GM12874 (cell line): ENCODE measurements at regions not wholly inside any gene's neighbourhood (a gene's known extent, or its start where the extent isn't known, plus 50 kb on each side); places are given as distances from the start of the nearest gene placed in this dataset.

Experiments used
- CTCF ChIP-seq: IDR thresholded peaks from 2 replicates; pipeline ENCODE4 v1.5.1; 2011; ENCODE audit warnings: low read depth, mild to moderate bottlenecking, control low read depth, low read length, moderate library complexity; ENCODE audit not compliant: insufficient read depth

GRCh38 chr18:60060026-60060425 is 160.2 kb downstream of the PMAIP1 start:
- no peak for TF ChIP-seq CTCF

GRCh38 chr18:60059216-60059615 is 159.4 kb downstream of the PMAIP1 start:
- TF ChIP-seq CTCF = no peak

- no peak for TF ChIP-seq CTCF
Measured at GRCh38 chr18:60053747-60054304, 154.0 kb downstream of the PMAIP1 start.

- no peak for TF ChIP-seq CTCF
Measured at GRCh38 chr18:60050821-60051220, 151.0 kb downstream of the PMAIP1 start.

GRCh38 chr18:60049172-60049571 is 149.4 kb downstream of the PMAIP1 start:
- no peak for TF ChIP-seq CTCF

GRCh38 chr18:60047556-60047955 is 147.8 kb downstream of the PMAIP1 start:
- TF ChIP-seq CTCF = no peak

GRCh38 chr18:60044290-60045006 is 144.7 kb downstream of the PMAIP1 start:
- no peak for TF ChIP-seq CTCF
